MM.1S (cell line): ENCODE measurements at regions not wholly inside any gene's neighbourhood (a gene's known extent, or its start where the extent isn't known, plus 50 kb on each side); places are given as distances from the start of the nearest gene placed in this dataset.

Experiments used
- CTCF ChIP-seq: fragments of 300-600 bp; sonication (generic); IDR thresholded peaks from 2 replicates; pipeline ENCODE4 v1.5.1; 2016; ENCODE audit warnings: antibody characterized with exemption, low read length, mixed read lengths
- EZH2 ChIP-seq: fragments of 300-600 bp; sonication (generic); optimal IDR thresholded peaks from 2 replicates; pipeline ENCODE3; 2017; ENCODE audit warnings: low read depth, mild to moderate bottlenecking, antibody characterized with exemption, low read length, mixed read lengths
- EZH2phosphoT487 ChIP-seq: fragments of 300-600 bp; sonication (generic); IDR thresholded peaks from 2 replicates; pipeline ENCODE4 v1.6.1; 2018; ENCODE audit warnings: antibody characterized with exemption, low read length

- no peak for TF ChIP-seq CTCF
- no peak for TF ChIP-seq EZH2
- no peak for TF ChIP-seq EZH2phosphoT487
Observed at GRCh38 chr9:22537721-22538120, 91.1 kb downstream of the DMRTA1 start.
